ENCODE measurements at regions not wholly inside any gene's neighbourhood (a gene's known extent, or its start where the extent isn't known, plus 50 kb on each side); places are given as distances from the start of the nearest gene placed in this dataset.

GRCh38 chr19:28785971-28786370 is 427.0 kb downstream of the UQCRFS1 start:
- no peak overlapping the region for H3K9ac ChIP-seq (replicated peaks; ENCODE audit: extremely low read depth, insufficient read depth, low read length)
- FAIRE-seq = no peak
- no peak overlapping the region for H3K27ac ChIP-seq (ENCODE audit: insufficient read depth, low read depth, low read length)
- dilution Hi-C loops (cut with MboI; ENCODE audit: extremely low pct_ligation_motif_present, low sequenced_read_pairs) = no loop called here
- H3K27me3 ChIP-seq (ENCODE audit: control insufficient read depth in 2 of 2, insufficient read depth in 2 of 2, low read length in 2 of 2) = no peaks in the 10 kb centered on the region
- H4K20me1 ChIP-seq (replicated peaks; ENCODE audit: control insufficient read depth, extremely low read depth, insufficient read depth, low read length) = no peaks in the 10 kb centered on the region
- H3K4me1 ChIP-seq (ENCODE audit: control insufficient read depth, extremely low read depth, insufficient read depth, low read length) = no peaks in the 10 kb centered on the region
- H2AFZ ChIP-seq (ENCODE audit: low read depth, low read length) = no peak overlapping the region
- BruUV-seq (replicated peaks) = no TSS peak
- CTCF ChIA-PET = no interaction called here
- H3K4me2 ChIP-seq (ENCODE audit: insufficient read depth, low read length) = no peak overlapping the region
- H3K36me3 ChIP-seq (ENCODE audit: control insufficient read depth in 2 of 2, extremely low read depth in 1 of 2, insufficient read depth in 2 of 2, low read length in 2 of 2) = no peaks in the 10 kb centered on the region
- H3K4me3 ChIP-seq (replicated peaks in 1 of 3; ENCODE audit: insufficient read depth in 1 of 3, low read depth in 1 of 3, low read length in 3 of 3) = no peak overlapping the region
- H3K79me2 ChIP-seq (ENCODE audit: control insufficient read depth, insufficient read depth, low read length) = no peaks in the 10 kb centered on the region
- intact Hi-C loops (cut with micrococcal nuclease) = no loop called here
- no peaks in the 10 kb centered on the region for H3K9me1 ChIP-seq (replicated peaks; ENCODE audit: control insufficient read depth, extremely low read depth, insufficient read depth, low read length)
- DNase-seq (ENCODE audit: low read depth, low spot score) = no peak
- TF ChIP-seq GATA2 (IDR thresholded peaks at IDR 0.05; ENCODE audit: insufficient read depth, insufficient read length, low read depth, low read length) (no peak), EZH2 (IDR thresholded peaks at IDR 0.05; ENCODE audit: borderline replicate concordance, low read depth, low read length, severe bottlenecking) (no peak), CTCF (IDR thresholded peaks at IDR 0.05; ENCODE audit: extremely low read depth in 1 of 2, insufficient read depth in 1 of 2, low read depth in 1 of 2, low read length in 2 of 2) (no peak)
- POLR2A ChIA-PET = no interaction called here
- H3K9me3 ChIP-seq (replicated peaks; ENCODE audit: control insufficient read depth, insufficient read depth, low read length) = peaks cover 2% of the 10 kb centered on the region

- no TSS peak for BruUV-seq (replicated peaks)
- Histone ChIP-seq H3K27ac (ENCODE audit: insufficient read depth, low read depth, low read length) (no peak overlapping the region), H3K4me2 (ENCODE audit: insufficient read depth, low read length) (no peak overlapping the region), H3K4me3 (replicated peaks in 1 of 3; ENCODE audit: insufficient read depth in 1 of 3, low read depth in 1 of 3, low read length in 3 of 3) (no peak overlapping the region), H3K9ac (replicated peaks; ENCODE audit: extremely low read depth, insufficient read depth, low read length) (no peak overlapping the region), H2AFZ (ENCODE audit: low read depth, low read length) (no peak overlapping the region), H3K36me3 (ENCODE audit: control insufficient read depth in 2 of 2, extremely low read depth in 1 of 2, insufficient read depth in 2 of 2, low read length in 2 of 2) (no peaks in the 10 kb centered on the region), H3K9me3 (replicated peaks; ENCODE audit: control insufficient read depth, insufficient read depth, low read length) (no peaks in the 10 kb centered on the region), H4K20me1 (replicated peaks; ENCODE audit: control insufficient read depth, extremely low read depth, insufficient read depth, low read length) (no peaks in the 10 kb centered on the region), H3K4me1 (ENCODE audit: control insufficient read depth, extremely low read depth, insufficient read depth, low read length) (no peaks in the 10 kb centered on the region), H3K79me2 (ENCODE audit: control insufficient read depth, insufficient read depth, low read length) (no peaks in the 10 kb centered on the region), H3K9me1 (replicated peaks; ENCODE audit: control insufficient read depth, extremely low read depth, insufficient read depth, low read length) (no peaks in the 10 kb centered on the region), H3K27me3 (ENCODE audit: control insufficient read depth in 2 of 2, insufficient read depth in 2 of 2, low read length in 2 of 2) (no peaks in the 10 kb centered on the region)
- ChIA-PET CTCF (no interaction called here), POLR2A (no interaction called here)
- intact Hi-C loops (cut with micrococcal nuclease) (no loop called here), dilution Hi-C loops (cut with MboI; ENCODE audit: extremely low pct_ligation_motif_present, low sequenced_read_pairs) (no loop called here)
- FAIRE-seq (no peak), DNase-seq (ENCODE audit: low read depth, low spot score) (no peak)
- no peak for TF ChIP-seq MAX (IDR thresholded peaks at IDR 0.05; ENCODE audit: insufficient read depth, insufficient read length)
- no peak for TF ChIP-seq POLR2AphosphoS5 (IDR thresholded peaks at IDR 0.05; ENCODE audit: insufficient read depth, low read depth, low read length)
- no peak for TF ChIP-seq CTCF (IDR thresholded peaks at IDR 0.05; ENCODE audit: extremely low read depth in 1 of 2, insufficient read depth in 1 of 2, low read depth in 1 of 2, low read length in 2 of 2)
- TF ChIP-seq EZH2 (IDR thresholded peaks at IDR 0.05; ENCODE audit: borderline replicate concordance, low read depth, low read length, severe bottlenecking) = no peak
- no peak for TF ChIP-seq FOS (IDR thresholded peaks at IDR 0.05; ENCODE audit: borderline replicate concordance, insufficient read depth, low read length)
- TF ChIP-seq JUN (IDR thresholded peaks at IDR 0.05; ENCODE audit: borderline replicate concordance, insufficient read depth, insufficient read length, low read depth) = no peak
- no peak for TF ChIP-seq GATA2 (IDR thresholded peaks at IDR 0.05; ENCODE audit: insufficient read depth, insufficient read length, low read depth, low read length)
- no peak for TF ChIP-seq POLR2A (IDR thresholded peaks at IDR 0.05; ENCODE audit: low read depth, low read length)
- no peak for TF ChIP-seq MYC (IDR thresholded peaks at IDR 0.05; ENCODE audit: low read depth, low read length)
These were observed 448.9 kb downstream of the UQCRFS1 start for GRCh38 chr19:28764066-28764465.

Measured in endothelial cell of umbilical vein (primary cell).